Fibroblast of lung (primary cell): ENCODE measurements at regions not wholly inside any gene's neighbourhood (a gene's known extent, or its start where the extent isn't known, plus 50 kb on each side); places are given as distances from the start of the nearest gene placed in this dataset.
"Not testable (repeated sequence)": the region's sequence is repeated elsewhere in the genome, so short reads cannot be mapped to it uniquely, and the experiment has no call there.

Experiments used
- DNase-seq, 2 donors: peaks; one replicate each; pipeline versions ENCODE4 v3.0.0 to v3.0.0-alpha.2; 2010; ENCODE audit warnings: low read depth in 2 of 2
- H2AFZ ChIP-seq: 2 replicates; pipeline ENCODE4 v1.5.1; 2012; ENCODE audit warnings: low read length, control low read depth, inconsistent platforms
- H3K27ac ChIP-seq: 2 replicates; pipeline ENCODE4 v1.5.1; 2011; ENCODE audit warnings: low read length, control low read depth; ENCODE audit not compliant: insufficient read depth
- H3K27me3 ChIP-seq: 2 replicates; pipeline ENCODE4 v1.5.1; 2011; ENCODE audit warnings: mild to moderate bottlenecking, low read length; ENCODE audit not compliant: control insufficient read depth, insufficient read depth
- H3K36me3 ChIP-seq: 2 replicates; pipeline ENCODE4 v1.5.1; 2011; ENCODE audit warnings: low read length; ENCODE audit not compliant: control insufficient read depth, insufficient read depth
- H3K4me1 ChIP-seq: 2 replicates; pipeline ENCODE4 v1.5.1; 2011; ENCODE audit warnings: low read length; ENCODE audit not compliant: control insufficient read depth, insufficient read depth; ENCODE audit errors: extremely low read depth
- H3K4me2 ChIP-seq: 2 replicates; pipeline ENCODE4 v1.5.1; 2011; ENCODE audit warnings: low read length, control low read depth; ENCODE audit not compliant: insufficient read depth; ENCODE audit errors: extremely low read depth
- H3K4me3 ChIP-seq, 4 experiments: fragments of 200-600 bp in 1 of 4; sonication (generic) in 1 of 4; replicated peaks in 1 of 4; 2 replicates each; pipeline ENCODE4 v1.5.1; 2011 to 2016; ENCODE audit warnings: low read length in 4 of 4, low read depth in 3 of 4, mild to moderate bottlenecking in 3 of 4, control low read depth in 2 of 4, inconsistent platforms in 1 of 4, mixed read lengths in 1 of 4; ENCODE audit not compliant: insufficient read depth in 1 of 4; ENCODE audit errors: control extremely low read depth in 1 of 4
- H3K79me2 ChIP-seq: 2 replicates; pipeline ENCODE4 v1.5.1; 2012; ENCODE audit warnings: mild to moderate bottlenecking, low read length, inconsistent platforms; ENCODE audit not compliant: control insufficient read depth, insufficient read depth
- H3K9ac ChIP-seq: 2 replicates; pipeline ENCODE4 v1.5.1; 2011; ENCODE audit warnings: mild to moderate bottlenecking, low read length, control low read depth; ENCODE audit not compliant: insufficient read depth
- H3K9me3 ChIP-seq: 2 replicates; pipeline ENCODE4 v1.5.1; 2012; ENCODE audit warnings: low read depth, low read length; ENCODE audit not compliant: control insufficient read depth, insufficient read depth
- H4K20me1 ChIP-seq: 2 replicates; pipeline ENCODE4 v1.5.1; 2011; ENCODE audit warnings: low read length; ENCODE audit not compliant: control insufficient read depth, insufficient read depth; ENCODE audit errors: extremely low read depth
- CTCF ChIP-seq, 2 donors: IDR thresholded peaks in 1 of 2; conservative IDR thresholded peaks in 1 of 2; 1 replicate in 1 of 2; 2 replicates in 1 of 2; pipeline ENCODE4 v1.5.1; 2011 to 2012; ENCODE audit warnings: low read length in 2 of 2, control low read depth in 1 of 2, inconsistent platforms in 1 of 2, low read depth in 1 of 2, mild to moderate bottlenecking in 1 of 2
- EZH2 ChIP-seq: IDR thresholded peaks from 2 replicates; pipeline ENCODE4 v1.5.1; 2012; ENCODE audit warnings: low read length, control low read depth, mild to moderate bottlenecking; ENCODE audit errors: missing control alignments

- no peak for DNase-seq
- H3K36me3 ChIP-seq: no peaks in the 10 kb centered on the region
- no peaks in the 10 kb centered on the region for H4K20me1 ChIP-seq
- no peaks in the 10 kb centered on the region for H3K27me3 ChIP-seq
- H3K4me1 ChIP-seq: no peaks in the 10 kb centered on the region
- H3K9ac ChIP-seq: no peak overlapping the region
- H3K79me2 ChIP-seq: no peaks in the 10 kb centered on the region
- H3K9me3 ChIP-seq: no peaks in the 10 kb centered on the region
- H3K4me3 ChIP-seq: no peak overlapping the region
- H3K4me2 ChIP-seq: no peak overlapping the region
- no peak overlapping the region for H2AFZ ChIP-seq
- TF ChIP-seq CTCF (conservative IDR thresholded peaks at IDR 0.05 in 1 of 2, IDR thresholded peaks at IDR 0.05 in 1 of 2; ENCODE audit: low read depth in 1 of 2, low read length in 2 of 2) (no peak), EZH2 (no peak)
- H3K27ac ChIP-seq: no peak overlapping the region
Measured at GRCh38 chr17:71592431-71592830, 528.4 kb upstream of the SOX9 start.

- no peaks in the 10 kb centered on the region for H3K27me3 ChIP-seq
- H3K9me3 ChIP-seq: no peaks in the 10 kb centered on the region
- no peaks in the 10 kb centered on the region for H4K20me1 ChIP-seq
- H3K27ac ChIP-seq: no peak overlapping the region
- peak in 1 of 2 donors; percentile 31 for DNase-seq
- no peaks in the 10 kb centered on the region for H3K4me1 ChIP-seq
- H3K4me2 ChIP-seq: no peak overlapping the region
- H2AFZ ChIP-seq: no peak overlapping the region
- H3K9ac ChIP-seq: no peak overlapping the region
- TF ChIP-seq EZH2 (no peak), CTCF (conservative IDR thresholded peaks at IDR 0.05 in 1 of 2, IDR thresholded peaks at IDR 0.05 in 1 of 2; ENCODE audit: low read depth in 1 of 2, low read length in 2 of 2) (no peak)
- no peaks in the 10 kb centered on the region for H3K79me2 ChIP-seq
- H3K36me3 ChIP-seq: no peaks in the 10 kb centered on the region
- H3K4me3 ChIP-seq: no peak overlapping the region
Measured at GRCh38 chr17:71593078-71593477, 527.7 kb upstream of the SOX9 start.

GRCh38 chr17:71599583-71599982 is 521.2 kb upstream of the SOX9 start:
- H3K79me2 ChIP-seq, DNase-seq, H3K9ac ChIP-seq, H3K4me1 ChIP-seq, H2AFZ ChIP-seq, H3K27ac ChIP-seq, H3K27me3 ChIP-seq, H4K20me1 ChIP-seq, H3K4me3 ChIP-seq, H3K9me3 ChIP-seq, H3K36me3 ChIP-seq, H3K4me2 ChIP-seq: not testable (repeated sequence)
